Lower leg skin (tissue), 3 donors: ENCODE measurements at regions not wholly inside any gene's neighbourhood (a gene's known extent, or its start where the extent isn't known, plus 50 kb on each side); places are given as distances from the start of the nearest gene placed in this dataset.

ENCODE experiments used
- POLR2A ChIP-seq, 2 donors: fragments of 450-650 bp; IDR thresholded peaks; one replicate each; pipeline ENCODE4 v1.6.1; 2016 to 2017; ENCODE audit warnings: antibody characterized with exemption in 2 of 2, mild to moderate bottlenecking in 1 of 2, moderate library complexity in 1 of 2
- TF ChIP-seq, protein P1 (sequence below), 3 donors: fragments of 450-650 bp; IDR thresholded peaks; one replicate each; pipeline ENCODE4 v1.5.1; 2016; ENCODE audit warnings: antibody characterized with exemption in 3 of 3, mild to moderate bottlenecking in 3 of 3, moderate library complexity in 2 of 3

DNA sequence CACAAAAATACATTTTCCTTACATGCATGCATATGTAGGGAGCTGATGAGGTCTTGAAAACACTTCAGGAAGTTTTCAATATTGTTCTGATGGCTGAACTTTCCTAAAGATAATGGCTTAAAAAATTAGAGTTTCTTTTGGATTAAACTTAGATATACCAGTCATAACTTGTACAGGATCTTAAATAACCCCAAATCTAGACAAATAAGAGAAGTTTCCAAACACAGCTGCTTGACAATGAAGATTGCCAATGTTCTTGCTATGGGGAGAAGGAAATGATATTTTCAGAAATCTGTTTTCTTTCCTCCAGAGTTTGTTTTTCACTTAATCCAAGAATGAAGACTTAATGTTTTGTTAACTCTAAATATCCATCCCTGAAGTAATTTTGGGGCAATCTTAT is 54.6 kb upstream of the SPTBN1 start:
- TF ChIP-seq, protein P1, sequence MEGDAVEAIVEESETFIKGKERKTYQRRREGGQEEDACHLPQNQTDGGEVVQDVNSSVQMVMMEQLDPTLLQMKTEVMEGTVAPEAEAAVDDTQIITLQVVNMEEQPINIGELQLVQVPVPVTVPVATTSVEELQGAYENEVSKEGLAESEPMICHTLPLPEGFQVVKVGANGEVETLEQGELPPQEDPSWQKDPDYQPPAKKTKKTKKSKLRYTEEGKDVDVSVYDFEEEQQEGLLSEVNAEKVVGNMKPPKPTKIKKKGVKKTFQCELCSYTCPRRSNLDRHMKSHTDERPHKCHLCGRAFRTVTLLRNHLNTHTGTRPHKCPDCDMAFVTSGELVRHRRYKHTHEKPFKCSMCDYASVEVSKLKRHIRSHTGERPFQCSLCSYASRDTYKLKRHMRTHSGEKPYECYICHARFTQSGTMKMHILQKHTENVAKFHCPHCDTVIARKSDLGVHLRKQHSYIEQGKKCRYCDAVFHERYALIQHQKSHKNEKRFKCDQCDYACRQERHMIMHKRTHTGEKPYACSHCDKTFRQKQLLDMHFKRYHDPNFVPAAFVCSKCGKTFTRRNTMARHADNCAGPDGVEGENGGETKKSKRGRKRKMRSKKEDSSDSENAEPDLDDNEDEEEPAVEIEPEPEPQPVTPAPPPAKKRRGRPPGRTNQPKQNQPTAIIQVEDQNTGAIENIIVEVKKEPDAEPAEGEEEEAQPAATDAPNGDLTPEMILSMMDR (IDR thresholded peaks at IDR 0.05), result no peak
- no peak for TF ChIP-seq POLR2A (IDR thresholded peaks at IDR 0.05)
